ENCODE measurements at regions not wholly inside any gene's neighbourhood (a gene's known extent, or its start where the extent isn't known, plus 50 kb on each side); places are given as distances from the start of the nearest gene placed in this dataset.

DNA sequence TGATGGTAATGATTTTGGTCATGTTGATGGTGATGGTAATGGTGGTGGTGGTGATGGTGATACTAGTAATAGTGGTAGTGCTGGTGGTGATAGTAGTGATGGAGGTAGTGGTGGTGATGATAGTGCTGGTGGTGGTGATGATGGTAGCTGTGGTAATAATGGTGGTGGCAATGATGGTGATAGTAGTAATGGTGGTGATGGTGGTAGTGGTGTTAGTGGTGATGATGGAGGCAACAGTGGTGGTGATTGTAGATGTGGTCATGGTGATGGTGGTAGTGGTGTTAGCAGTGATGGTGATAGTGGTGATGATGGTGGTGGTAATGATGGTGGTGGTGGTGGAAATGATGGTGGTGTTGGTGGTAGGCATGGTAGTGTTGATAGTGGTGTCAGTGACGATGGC, 127.0 kb upstream of the RPL38 start (continued):
- TF ChIP-seq CREB1 (IDR thresholded peaks at IDR 0.05) (peak; percentile 33; the same call in 1 of the 2 replicates), CREB1 (CRISPR knock-in tag; IDR thresholded peaks at IDR 0.05) (no peak)

DNA sequence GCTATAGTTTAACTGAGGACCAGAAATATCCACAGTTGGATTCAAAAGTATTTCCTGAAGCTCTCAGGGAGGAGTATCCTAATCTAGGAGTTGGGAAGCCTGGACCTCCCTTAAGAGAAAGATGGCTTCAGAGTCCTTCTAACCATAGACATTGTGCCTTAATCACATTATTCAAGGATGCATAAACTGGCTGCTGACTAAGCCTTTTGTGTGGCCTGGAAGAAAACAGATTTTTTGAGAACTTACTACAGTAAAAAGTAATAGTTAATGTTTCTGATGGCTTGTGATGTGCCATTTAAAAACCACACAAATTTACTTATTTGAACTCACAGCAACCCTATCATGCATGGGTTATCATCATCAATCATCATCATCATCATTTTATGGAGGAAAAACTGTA, 126.2 kb upstream of the RPL38 start:
- ChIA-PET CTCF (ENCODE audit: low intra/inter-chr PET ratio, low total read pairs) (no interaction called here), POLR2A (no interaction called here)
- H3K27ac ChIP-seq (ENCODE audit: extremely low read length, insufficient read depth, low read length), result no peak overlapping the region
- H3K36me3 ChIP-seq (replicated peaks in 1 of 2; ENCODE audit: control insufficient read depth in 1 of 2, insufficient read depth in 2 of 2, low read length in 2 of 2), result no peaks in the 10 kb centered on the region
- peaks cover 10% of the 10 kb centered on the region; the same call in 1 of the 2 replicates for H3K9me3 ChIP-seq (ENCODE audit: low read length)
- H3K79me2 ChIP-seq (ENCODE audit: insufficient read depth, low read length), result no peaks in the 10 kb centered on the region
- H3K4me2 ChIP-seq (ENCODE audit: low read depth, low read length), result no peak overlapping the region
- TF ChIP-seq NR2F2 (IDR thresholded peaks at IDR 0.05; ENCODE audit: borderline replicate concordance, low read depth) (no peak), MAFK (conservative IDR thresholded peaks at IDR 0.05 in 1 of 2, IDR thresholded peaks at IDR 0.05 in 1 of 2; ENCODE audit: low read length in 2 of 2) (peak; percentile 49 to 59; a peak in 3 of 4 replicates), ZNF333 (CRISPR knock-in tag; IDR thresholded peaks at IDR 0.05; ENCODE audit: borderline replicate concordance) (no peak), ZIK1 (CRISPR knock-in tag; IDR thresholded peaks at IDR 0.05; ENCODE audit: borderline replicate concordance, low read depth) (no peak), MAFF (IDR thresholded peaks at IDR 0.05; ENCODE audit: low read depth, low read length) (peak; percentile 53), ZNF431 (CRISPR knock-in tag; IDR thresholded peaks at IDR 0.05; ENCODE audit: borderline replicate concordance, low read depth) (no peak), ZNF629 (CRISPR knock-in tag; conservative IDR thresholded peaks at IDR 0.05) (no peak), ARNT (IDR thresholded peaks at IDR 0.05) (no peak), ZNF225 (CRISPR knock-in tag; IDR thresholded peaks at IDR 0.05) (no peak), MAZ (IDR thresholded peaks at IDR 0.05; ENCODE audit: borderline replicate concordance, low read depth, low read length) (no peak), MAZ (CRISPR knock-in tag; IDR thresholded peaks at IDR 0.05; ENCODE audit: low read depth) (no peak)
- TF ChIP-seq, protein P1, sequence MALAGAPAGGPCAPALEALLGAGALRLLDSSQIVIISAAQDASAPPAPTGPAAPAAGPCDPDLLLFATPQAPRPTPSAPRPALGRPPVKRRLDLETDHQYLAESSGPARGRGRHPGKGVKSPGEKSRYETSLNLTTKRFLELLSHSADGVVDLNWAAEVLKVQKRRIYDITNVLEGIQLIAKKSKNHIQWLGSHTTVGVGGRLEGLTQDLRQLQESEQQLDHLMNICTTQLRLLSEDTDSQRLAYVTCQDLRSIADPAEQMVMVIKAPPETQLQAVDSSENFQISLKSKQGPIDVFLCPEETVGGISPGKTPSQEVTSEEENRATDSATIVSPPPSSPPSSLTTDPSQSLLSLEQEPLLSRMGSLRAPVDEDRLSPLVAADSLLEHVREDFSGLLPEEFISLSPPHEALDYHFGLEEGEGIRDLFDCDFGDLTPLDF (CRISPR knock-in tag; IDR thresholded peaks at IDR 0.05), result no peak
- TF ChIP-seq, protein P2, sequence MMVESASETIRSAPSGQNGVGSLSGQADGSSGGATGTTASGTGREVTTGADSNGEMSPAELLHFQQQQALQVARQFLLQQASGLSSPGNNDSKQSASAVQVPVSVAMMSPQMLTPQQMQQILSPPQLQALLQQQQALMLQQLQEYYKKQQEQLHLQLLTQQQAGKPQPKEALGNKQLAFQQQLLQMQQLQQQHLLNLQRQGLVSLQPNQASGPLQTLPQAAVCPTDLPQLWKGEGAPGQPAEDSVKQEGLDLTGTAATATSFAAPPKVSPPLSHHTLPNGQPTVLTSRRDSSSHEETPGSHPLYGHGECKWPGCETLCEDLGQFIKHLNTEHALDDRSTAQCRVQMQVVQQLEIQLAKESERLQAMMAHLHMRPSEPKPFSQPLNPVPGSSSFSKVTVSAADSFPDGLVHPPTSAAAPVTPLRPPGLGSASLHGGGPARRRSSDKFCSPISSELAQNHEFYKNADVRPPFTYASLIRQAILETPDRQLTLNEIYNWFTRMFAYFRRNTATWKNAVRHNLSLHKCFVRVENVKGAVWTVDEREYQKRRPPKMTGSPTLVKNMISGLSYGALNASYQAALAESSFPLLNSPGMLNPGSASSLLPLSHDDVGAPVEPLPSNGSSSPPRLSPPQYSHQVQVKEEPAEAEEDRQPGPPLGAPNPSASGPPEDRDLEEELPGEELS (CRISPR knock-in tag; IDR thresholded peaks at IDR 0.05), result no peak
- TF ChIP-seq, protein P3, sequence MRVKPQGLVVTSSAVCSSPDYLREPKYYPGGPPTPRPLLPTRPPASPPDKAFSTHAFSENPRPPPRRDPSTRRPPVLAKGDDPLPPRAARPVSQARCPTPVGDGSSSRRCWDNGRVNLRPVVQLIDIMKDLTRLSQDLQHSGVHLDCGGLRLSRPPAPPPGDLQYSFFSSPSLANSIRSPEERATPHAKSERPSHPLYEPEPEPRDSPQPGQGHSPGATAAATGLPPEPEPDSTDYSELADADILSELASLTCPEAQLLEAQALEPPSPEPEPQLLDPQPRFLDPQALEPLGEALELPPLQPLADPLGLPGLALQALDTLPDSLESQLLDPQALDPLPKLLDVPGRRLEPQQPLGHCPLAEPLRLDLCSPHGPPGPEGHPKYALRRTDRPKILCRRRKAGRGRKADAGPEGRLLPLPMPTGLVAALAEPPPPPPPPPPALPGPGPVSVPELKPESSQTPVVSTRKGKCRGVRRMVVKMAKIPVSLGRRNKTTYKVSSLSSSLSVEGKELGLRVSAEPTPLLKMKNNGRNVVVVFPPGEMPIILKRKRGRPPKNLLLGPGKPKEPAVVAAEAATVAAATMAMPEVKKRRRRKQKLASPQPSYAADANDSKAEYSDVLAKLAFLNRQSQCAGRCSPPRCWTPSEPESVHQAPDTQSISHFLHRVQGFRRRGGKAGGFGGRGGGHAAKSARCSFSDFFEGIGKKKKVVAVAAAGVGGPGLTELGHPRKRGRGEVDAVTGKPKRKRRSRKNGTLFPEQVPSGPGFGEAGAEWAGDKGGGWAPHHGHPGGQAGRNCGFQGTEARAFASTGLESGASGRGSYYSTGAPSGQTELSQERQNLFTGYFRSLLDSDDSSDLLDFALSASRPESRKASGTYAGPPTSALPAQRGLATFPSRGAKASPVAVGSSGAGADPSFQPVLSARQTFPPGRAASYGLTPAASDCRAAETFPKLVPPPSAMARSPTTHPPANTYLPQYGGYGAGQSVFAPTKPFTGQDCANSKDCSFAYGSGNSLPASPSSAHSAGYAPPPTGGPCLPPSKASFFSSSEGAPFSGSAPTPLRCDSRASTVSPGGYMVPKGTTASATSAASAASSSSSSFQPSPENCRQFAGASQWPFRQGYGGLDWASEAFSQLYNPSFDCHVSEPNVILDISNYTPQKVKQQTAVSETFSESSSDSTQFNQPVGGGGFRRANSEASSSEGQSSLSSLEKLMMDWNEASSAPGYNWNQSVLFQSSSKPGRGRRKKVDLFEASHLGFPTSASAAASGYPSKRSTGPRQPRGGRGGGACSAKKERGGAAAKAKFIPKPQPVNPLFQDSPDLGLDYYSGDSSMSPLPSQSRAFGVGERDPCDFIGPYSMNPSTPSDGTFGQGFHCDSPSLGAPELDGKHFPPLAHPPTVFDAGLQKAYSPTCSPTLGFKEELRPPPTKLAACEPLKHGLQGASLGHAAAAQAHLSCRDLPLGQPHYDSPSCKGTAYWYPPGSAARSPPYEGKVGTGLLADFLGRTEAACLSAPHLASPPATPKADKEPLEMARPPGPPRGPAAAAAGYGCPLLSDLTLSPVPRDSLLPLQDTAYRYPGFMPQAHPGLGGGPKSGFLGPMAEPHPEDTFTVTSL (CRISPR knock-in tag; IDR thresholded peaks at IDR 0.05; ENCODE audit: borderline replicate concordance), result no peak
- intact Hi-C loops (cut with micrococcal nuclease; ENCODE audit: unreplicated experiment) (no loop called here), in situ Hi-C loops (cut with HindIII; ENCODE audit: extremely low pct_ligation_motif_present, low pct_unique_long_range_greater_than_20kb) (no loop called here)
- H4K20me1 ChIP-seq (ENCODE audit: insufficient read depth, low read length), result no peaks in the 10 kb centered on the region
- H3K27me3 ChIP-seq (ENCODE audit: control insufficient read depth in 1 of 2, insufficient read depth in 2 of 2, low read length in 2 of 2), result peaks cover 2 to 34% of the 10 kb centered on the region in 2 experiments; a peak in 4 of 5 replicates
- FAIRE-seq (no peak), ATAC-seq (no peak), DNase-seq (ENCODE audit: low spot score) (no peak)
- H2AFZ ChIP-seq (ENCODE audit: low read length), result no peak overlapping the region
- H3K4me1 ChIP-seq (ENCODE audit: insufficient read depth, low read length), result no peaks in the 10 kb centered on the region
- no TSS peak for BruUV-seq (replicated peaks)
- H3K9ac ChIP-seq (ENCODE audit: insufficient read depth, low read depth, low read length), result no peak overlapping the region
- no peak overlapping the region for H3K4me3 ChIP-seq (replicated peaks in 1 of 3; ENCODE audit: insufficient read depth in 1 of 3, low read depth in 2 of 3, low read length in 3 of 3)

All from HepG2 (cell line).